Hippocampal formation (tissue), 2 donors: ENCODE measurements at regions not wholly inside any gene's neighbourhood (a gene's known extent, or its start where the extent isn't known, plus 50 kb on each side); places are given as distances from the start of the nearest gene placed in this dataset.

Source experiments
- DNase-seq, 2 donors: peaks; one replicate each; lab custom pipeline; 2025; lab: John Stamatoyannopoulos, UW

GRCh38 chr11:11789735-11790369 is 51.9 kb upstream of the USP47 start:
- DNase-seq = peak in 1 of 2 donors; percentile 23

GRCh38 chr11:11788063-11788710 is 53.6 kb upstream of the USP47 start:
- no peak for DNase-seq

GRCh38 chr11:11787305-11788062 is 54.3 kb upstream of the USP47 start:
- DNase-seq = peak; percentile 61 to 78

GRCh38 chr11:11786771-11787170 is 55.0 kb upstream of the USP47 start:
- DNase-seq = peak in 1 of 2 donors; percentile 26

DNA sequence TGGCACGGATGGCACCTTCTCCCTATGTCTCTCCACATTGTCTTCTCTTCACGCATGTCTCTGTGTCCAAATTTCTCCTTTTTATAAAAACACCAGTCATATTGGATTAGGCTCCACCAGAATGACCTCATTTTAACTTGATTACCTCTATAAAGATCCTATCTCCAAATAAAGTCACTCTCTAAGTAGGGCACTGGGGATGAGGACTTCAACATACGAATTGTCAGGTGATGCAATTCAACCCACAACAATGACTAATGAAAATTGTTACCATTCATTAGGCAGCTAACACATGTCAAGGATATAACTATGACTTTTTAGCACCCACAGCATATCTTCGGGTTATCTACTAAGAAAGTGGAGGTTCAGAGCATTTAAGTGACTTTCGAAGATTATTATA is 55.5 kb upstream of the USP47 start:
- DNase-seq = no peak

GRCh38 chr11:11782532-11783110 is 59.2 kb upstream of the USP47 start:
- DNase-seq = no peak

DNA sequence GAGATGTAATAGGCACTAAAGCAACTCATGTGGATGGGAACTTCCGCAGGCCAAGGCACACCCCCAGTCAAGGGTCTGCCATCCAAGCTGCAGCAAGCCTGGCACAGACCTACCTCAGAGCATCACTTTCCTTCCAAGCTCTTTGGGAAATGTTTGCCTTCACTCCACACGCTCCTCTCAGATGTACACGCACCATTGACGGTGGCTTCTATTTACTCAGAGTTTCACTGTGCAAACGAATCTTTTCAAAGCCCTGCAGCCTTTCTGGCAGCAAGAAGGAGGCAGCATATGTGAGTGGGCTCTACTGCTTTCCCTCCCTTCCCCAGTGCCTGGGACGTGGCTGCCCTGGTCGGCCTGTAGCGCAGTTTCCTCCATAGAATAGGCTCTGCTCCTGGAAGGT is 60.9 kb upstream of the USP47 start:
- DNase-seq = no peak

DNA sequence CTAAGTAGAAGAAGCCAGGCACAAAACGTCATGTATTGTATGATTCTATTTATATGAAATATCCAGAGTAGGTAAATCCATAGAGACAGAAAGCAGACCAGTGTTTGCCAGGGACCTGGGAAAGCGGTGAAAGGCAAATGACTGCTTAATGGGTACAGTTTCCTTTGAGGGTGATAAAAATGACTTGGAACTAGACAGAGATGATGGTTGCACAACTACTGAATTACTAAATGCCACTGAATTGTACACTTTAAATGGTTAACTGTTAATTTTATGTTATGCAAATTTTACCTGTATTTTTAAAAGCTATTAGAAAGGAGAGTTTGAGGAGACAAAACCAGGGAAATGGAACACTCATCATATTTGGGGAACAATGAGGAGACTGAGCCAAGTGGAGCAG is 61.8 kb upstream of the USP47 start:
- no peak for DNase-seq

GRCh38 chr11:11777897-11778296 is 63.9 kb upstream of the USP47 start:
- DNase-seq = no peak

DNA sequence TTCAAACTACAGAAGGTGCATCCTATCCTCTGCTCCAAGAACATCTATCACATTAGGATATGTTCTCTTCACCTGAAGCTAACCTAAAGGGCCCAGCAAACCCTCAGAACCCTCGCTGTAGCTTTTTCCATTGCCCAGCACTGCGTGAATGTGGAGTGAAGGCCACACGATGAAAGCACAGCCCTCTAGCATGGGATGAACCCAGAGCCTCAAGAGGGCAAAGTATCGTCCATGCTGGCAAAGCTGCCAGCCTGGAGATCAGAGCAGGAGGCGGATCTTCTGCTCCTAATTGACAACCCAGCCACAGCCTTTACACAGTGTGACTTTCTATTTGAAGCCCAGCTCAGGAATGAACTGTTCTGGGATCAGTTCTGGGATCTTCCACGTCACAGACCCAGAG is 65.1 kb upstream of the USP47 start:
- DNase-seq = no peak

GRCh38 chr11:11774928-11775327 is 66.8 kb upstream of the USP47 start:
- DNase-seq = no peak

DNA sequence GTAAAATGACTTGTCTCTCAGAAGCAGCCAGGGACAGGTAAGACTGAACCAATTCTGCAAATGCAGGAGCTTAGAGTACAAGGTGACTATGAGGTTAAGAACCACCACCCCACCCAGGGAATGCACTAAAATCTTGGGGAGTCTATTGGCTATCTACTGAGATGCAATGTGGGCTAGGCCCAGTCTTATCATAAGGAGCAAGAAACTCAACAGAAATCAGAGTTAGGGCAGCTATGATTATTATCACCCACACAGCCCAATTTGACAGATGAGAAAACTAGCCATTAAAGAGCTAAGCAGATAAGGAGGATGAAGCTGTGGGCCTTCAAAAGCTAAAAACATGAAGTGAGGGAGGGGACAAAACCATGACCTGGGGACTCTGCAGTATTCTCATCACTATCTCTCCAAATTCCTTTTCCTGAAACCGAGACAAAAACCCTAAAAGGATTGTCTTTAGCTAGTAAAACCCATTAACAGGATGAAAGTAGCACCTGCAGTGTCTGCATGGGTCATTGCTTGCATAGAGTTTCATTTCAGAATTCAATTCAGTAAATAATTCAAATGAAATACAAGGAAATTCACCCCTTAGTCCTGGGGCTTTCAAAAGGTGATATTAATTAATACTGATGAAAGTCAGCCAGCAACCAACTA is 68.8 kb upstream of the USP47 start:
- no peak for DNase-seq

DNA sequence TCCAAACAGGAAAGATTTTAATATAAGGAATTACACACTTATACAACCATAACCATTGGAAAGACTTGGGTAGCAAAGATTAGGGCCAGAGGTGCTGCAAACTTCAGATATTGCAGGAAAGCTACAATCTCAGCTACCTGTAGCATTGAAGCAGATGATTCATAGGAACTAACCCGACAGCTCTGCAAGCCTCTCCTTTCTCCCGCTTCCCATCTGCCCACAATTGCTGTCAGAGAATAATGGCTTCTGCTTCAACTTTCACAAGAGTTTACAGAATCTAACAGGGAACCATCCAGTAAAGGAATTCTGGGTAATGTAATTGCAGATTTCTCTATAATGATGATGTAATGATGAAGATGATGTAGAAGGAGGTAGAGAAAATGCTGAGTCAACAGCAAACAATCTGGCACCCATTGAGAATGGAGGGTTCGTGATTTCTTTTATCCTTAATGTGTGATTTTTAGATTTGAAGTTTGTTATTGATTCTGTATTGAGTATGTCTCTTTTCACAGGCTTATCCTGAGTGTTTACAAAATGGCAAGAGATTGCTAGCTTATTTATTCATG is 70.8 kb upstream of the USP47 start:
- DNase-seq = no peak

GRCh38 chr11:11770296-11770695 is 71.5 kb upstream of the USP47 start:
- no peak for DNase-seq

- DNase-seq = no peak
Measured at GRCh38 chr11:11769782-11770181, 72.0 kb upstream of the USP47 start.

- no peak for DNase-seq
Measured at GRCh38 chr11:11769362-11769761, 72.4 kb upstream of the USP47 start.

DNA sequence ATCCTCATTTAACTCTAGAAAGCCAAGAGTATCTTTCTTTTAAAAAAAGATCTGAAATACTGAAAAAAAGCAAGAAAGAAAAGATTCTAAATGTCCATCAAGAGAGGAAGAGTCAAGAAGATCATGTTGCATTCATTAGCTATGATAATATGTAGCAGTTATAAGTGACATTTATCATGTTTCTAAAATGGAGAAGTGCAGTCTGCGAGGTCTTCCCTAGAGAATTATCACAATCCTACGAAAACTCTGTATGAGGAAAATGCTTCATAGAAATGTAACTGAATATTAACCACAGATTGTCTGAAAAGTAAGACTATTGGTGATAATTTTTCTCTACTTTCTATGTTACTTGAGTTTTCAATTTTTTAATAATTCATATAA is 77.4 kb upstream of the USP47 start:
- no peak for DNase-seq

GRCh38 chr11:11763796-11764422 is 77.9 kb upstream of the USP47 start:
- DNase-seq = no peak

DNA sequence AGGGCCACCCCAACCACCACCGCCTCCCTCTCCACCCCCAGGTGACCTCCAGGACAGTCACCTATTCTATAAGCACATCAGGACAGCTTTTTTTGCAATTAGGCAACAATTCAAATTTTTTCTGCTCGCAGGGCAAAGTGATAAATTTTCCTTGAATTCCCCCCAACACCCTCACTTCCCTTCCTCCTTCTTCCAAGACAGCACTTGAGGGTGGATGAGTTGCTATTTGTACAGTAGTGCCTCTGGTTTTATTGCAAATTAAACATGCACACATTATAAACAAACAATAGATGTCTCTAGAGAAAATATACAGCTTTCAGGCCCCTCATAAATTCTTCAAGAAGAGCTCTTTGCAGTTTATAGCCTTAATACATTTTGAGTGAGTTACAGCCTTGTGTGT is 80.9 kb upstream of the USP47 start:
- DNase-seq = no peak

- DNase-seq = no peak
Measured at GRCh38 chr11:11758603-11759196, 83.1 kb upstream of the USP47 start.

GRCh38 chr11:11757909-11758308 is 83.9 kb upstream of the USP47 start:
- no peak for DNase-seq
